Vagina (tissue), 2 donors: ENCODE measurements at regions not wholly inside any gene's neighbourhood (a gene's known extent, or its start where the extent isn't known, plus 50 kb on each side); places are given as distances from the start of the nearest gene placed in this dataset.

Source experiments
- DNase-seq, 2 donors: peaks; one replicate each; pipeline ENCODE4 v3.0.0-alpha.2; 2017; ENCODE audit errors: extremely low spot score in 2 of 2
- H3K27ac ChIP-seq: fragments of 200-600 bp; sonication (generic); one replicate; pipeline ENCODE4 v1.5.1; 2019
- H3K27me3 ChIP-seq: fragments of 200-600 bp; sonication (generic); one replicate; pipeline ENCODE4 v1.5.1; 2019
- H3K36me3 ChIP-seq, 2 donors: fragments of 200-600 bp; sonication (generic); one replicate each; pipeline ENCODE4 v1.5.1; 2017 to 2019
- H3K4me1 ChIP-seq: fragments of 200-600 bp; sonication (generic); one replicate; pipeline ENCODE4 v1.5.1; 2019
- H3K4me3 ChIP-seq, 2 donors: fragments of 200-600 bp; sonication (generic); 1 replicate in 1 of 2; 2 replicates in 1 of 2; pipeline ENCODE4 v1.5.1; 2016 to 2019
- H3K9me3 ChIP-seq: fragments of 200-600 bp; sonication (generic); one replicate; pipeline ENCODE4 v1.5.1; 2019
- POLR2A ChIP-seq, 2 donors: fragments of 450-650 bp; IDR thresholded peaks; one replicate each; pipeline ENCODE4 v1.6.1; 2017; ENCODE audit warnings: antibody characterized with exemption in 2 of 2, mild to moderate bottlenecking in 2 of 2, moderate library complexity in 2 of 2
- POLR2AphosphoS5 ChIP-seq, 2 donors: sonication (generic); formaldehyde crosslinking; IDR thresholded peaks; one replicate each; pipeline ENCODE4 v1.9.0; 2017; ENCODE audit warnings: antibody characterized with exemption in 2 of 2, mild to moderate bottlenecking in 2 of 2, low read depth in 1 of 2; ENCODE audit not compliant: insufficient read depth in 1 of 2
- intact Hi-C: fragments of 100-400 bp; cut with DNase I; formaldehyde crosslinking; loops from one replicate; pipeline ENCODE4 v1.15.1; 2023
- TF ChIP-seq, protein P1 (sequence below), 3 experiments: fragments of 450-650 bp in 2 of 3; fragments of 200-600 bp in 1 of 3; sonication (generic) in 1 of 3; IDR thresholded peaks; one replicate each; pipeline ENCODE4 v1.5.1; 2017 to 2019; ENCODE audit warnings: antibody characterized with exemption in 3 of 3, mild to moderate bottlenecking in 2 of 3, moderate library complexity in 2 of 3

DNA sequence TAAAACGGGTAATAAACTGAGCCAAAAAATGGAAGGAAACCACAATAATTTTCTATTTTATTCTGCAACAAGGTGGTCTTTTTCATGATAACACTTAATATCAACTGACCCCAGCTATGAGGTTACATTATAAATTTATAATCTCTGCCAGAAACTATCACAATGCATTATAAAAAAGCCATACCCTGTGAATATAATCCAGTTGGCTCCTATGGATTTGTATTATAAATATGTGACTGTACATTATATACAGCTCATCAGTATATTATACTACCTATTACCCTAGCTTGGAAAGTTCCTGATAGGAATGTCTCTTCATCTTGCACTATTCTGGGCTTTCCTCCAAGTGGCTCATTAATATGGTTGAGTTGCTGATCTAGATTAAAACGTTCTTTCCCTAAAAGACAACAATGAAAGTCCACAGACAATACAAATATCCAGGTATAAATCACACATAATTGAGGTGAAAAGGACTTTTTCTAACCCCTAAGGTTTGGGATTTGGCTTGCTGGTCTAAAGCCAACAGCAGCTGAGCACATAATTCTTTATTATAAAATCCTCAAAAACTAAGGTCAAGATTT, 487.7 kb downstream of the TTLL7 start:
- DNase-seq = no peak
- H3K4me3 ChIP-seq = no peak overlapping the region
- H3K9me3 ChIP-seq = no peaks in the 10 kb centered on the region
- H3K36me3 ChIP-seq = no peaks in the 10 kb centered on the region
- TF ChIP-seq POLR2AphosphoS5 (IDR thresholded peaks at IDR 0.05; ENCODE audit: insufficient read depth in 1 of 2, low read depth in 1 of 2) = no peak
- TF ChIP-seq POLR2A (IDR thresholded peaks at IDR 0.05) = no peak
- TF ChIP-seq, protein P1, sequence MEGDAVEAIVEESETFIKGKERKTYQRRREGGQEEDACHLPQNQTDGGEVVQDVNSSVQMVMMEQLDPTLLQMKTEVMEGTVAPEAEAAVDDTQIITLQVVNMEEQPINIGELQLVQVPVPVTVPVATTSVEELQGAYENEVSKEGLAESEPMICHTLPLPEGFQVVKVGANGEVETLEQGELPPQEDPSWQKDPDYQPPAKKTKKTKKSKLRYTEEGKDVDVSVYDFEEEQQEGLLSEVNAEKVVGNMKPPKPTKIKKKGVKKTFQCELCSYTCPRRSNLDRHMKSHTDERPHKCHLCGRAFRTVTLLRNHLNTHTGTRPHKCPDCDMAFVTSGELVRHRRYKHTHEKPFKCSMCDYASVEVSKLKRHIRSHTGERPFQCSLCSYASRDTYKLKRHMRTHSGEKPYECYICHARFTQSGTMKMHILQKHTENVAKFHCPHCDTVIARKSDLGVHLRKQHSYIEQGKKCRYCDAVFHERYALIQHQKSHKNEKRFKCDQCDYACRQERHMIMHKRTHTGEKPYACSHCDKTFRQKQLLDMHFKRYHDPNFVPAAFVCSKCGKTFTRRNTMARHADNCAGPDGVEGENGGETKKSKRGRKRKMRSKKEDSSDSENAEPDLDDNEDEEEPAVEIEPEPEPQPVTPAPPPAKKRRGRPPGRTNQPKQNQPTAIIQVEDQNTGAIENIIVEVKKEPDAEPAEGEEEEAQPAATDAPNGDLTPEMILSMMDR (IDR thresholded peaks at IDR 0.05) = no peak
- intact Hi-C loops = no loop called here
- peaks cover 12% of the 10 kb centered on the region for H3K4me1 ChIP-seq
- no peaks in the 10 kb centered on the region for H3K27me3 ChIP-seq
- no peak overlapping the region for H3K27ac ChIP-seq

DNA sequence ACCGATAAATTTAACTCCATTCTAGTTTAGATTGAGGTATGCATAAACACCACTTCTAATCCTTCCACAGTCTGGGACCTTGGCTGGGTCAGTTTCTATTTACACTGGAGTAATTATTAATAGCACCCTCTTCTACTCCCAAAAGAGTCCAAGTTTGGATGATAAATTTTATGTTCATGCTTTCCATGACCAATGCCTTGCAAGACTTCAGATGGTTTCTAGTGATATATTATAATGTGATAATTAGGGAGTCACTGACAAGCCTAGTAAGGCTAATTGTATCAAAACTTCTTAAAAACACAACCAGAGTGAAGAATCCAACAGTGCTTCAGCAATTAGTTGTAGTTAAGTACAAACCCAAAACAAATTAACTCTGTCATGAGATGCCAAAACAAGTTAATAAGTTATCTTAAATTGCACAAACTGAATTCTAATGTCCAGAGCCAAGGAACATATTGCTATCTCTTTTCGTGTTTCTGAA, 489.6 kb downstream of the TTLL7 start:
- no peaks in the 10 kb centered on the region for H3K27me3 ChIP-seq
- no peaks in the 10 kb centered on the region for H3K9me3 ChIP-seq
- peaks cover 12% of the 10 kb centered on the region for H3K4me1 ChIP-seq
- H3K27ac ChIP-seq = no peak overlapping the region
- DNase-seq = no peak
- TF ChIP-seq, protein P1 (IDR thresholded peaks at IDR 0.05) = no peak
- TF ChIP-seq POLR2AphosphoS5 (IDR thresholded peaks at IDR 0.05; ENCODE audit: insufficient read depth in 1 of 2, low read depth in 1 of 2) (no peak), POLR2A (IDR thresholded peaks at IDR 0.05) (no peak)
- H3K36me3 ChIP-seq = no peaks in the 10 kb centered on the region
- H3K4me3 ChIP-seq = no peak overlapping the region
- intact Hi-C loops = no loop called here

DNA sequence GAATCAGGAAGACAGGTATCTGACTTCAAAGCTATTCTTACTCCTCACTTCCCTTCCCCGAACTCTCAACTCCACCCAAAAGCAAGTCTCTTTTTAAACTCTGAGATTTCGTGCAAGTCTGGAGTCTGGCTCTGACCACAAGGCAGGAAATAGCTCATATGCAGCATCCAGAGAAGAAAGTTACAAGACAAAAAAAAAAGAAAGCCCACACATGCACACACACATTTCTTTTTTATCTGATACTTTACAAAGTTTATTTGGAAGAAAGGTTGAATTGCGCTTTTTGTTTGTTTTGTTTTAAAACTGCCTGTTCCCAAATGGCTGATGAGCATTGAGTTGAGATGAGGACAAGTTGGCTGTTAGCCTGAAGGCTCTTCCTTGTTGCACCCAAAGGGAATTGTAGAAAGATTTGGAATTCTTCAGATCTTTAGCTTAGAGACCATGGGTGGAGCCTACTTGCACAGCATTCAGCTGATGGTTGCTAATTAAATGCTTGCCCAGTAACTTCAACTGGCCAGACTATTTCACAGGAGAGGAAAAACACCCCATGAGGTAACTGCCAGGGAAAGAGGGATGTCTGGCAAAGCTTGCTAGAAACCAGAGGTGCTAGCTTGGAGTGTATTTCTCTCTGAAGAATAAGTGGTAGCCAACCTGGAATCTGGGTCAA, 490.3 kb downstream of the TTLL7 start:
- Histone ChIP-seq H3K9me3 (no peaks in the 10 kb centered on the region), H3K4me3 (no peak overlapping the region), H3K27me3 (no peaks in the 10 kb centered on the region), H3K36me3 (no peaks in the 10 kb centered on the region), H3K27ac (peak overlapping the region; percentile 31), H3K4me1 (peaks cover 12% of the 10 kb centered on the region)
- DNase-seq = no peak
- intact Hi-C loops = no loop called here
- no peak for TF ChIP-seq POLR2A (IDR thresholded peaks at IDR 0.05)

DNA sequence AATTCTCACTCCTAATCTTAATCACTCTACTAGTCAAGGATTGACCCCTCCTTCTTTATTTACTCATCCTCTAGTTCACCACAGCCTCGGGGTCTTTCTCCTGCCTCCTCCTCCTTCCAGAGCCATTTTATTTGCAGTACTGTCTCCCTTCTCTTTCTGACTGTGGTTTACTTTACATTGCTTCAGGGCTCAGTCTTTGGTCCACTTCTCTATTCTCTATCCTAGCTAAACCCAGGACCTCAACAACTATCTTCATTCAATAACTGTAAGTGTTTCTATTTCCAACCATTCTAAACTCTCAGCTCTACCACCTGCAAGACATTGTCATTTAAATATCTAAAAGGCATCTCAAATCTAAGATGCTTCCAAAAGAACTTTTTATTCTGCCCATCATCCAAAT, 493.8 kb downstream of the TTLL7 start:
- intact Hi-C loops = no loop called here
- no peak overlapping the region for H3K27ac ChIP-seq
- TF ChIP-seq POLR2A (IDR thresholded peaks at IDR 0.05) = no peak
- TF ChIP-seq, protein P1 (IDR thresholded peaks at IDR 0.05) = no peak

DNA sequence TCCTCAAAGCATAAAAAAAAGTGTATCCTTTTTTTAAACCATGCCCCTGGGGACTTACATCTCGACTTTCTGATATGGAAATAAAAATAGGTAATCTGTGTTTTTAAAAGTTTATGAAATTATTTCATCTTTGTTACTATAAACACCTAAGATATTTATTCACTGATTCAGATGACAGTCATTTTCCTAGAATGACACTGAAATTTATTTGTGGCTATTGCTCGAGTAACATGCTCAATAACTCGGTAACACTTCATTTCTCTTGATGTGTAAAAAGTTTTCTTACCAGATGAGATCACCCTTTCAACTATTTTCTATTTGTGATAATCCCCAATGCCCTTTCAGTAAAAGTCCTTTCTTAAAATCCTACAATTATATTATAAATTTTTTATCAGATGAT, 495.8 kb downstream of the TTLL7 start:
- no peaks in the 10 kb centered on the region for H3K27me3 ChIP-seq
- H3K4me3 ChIP-seq = no peak overlapping the region
- TF ChIP-seq POLR2AphosphoS5 (IDR thresholded peaks at IDR 0.05; ENCODE audit: insufficient read depth in 1 of 2, low read depth in 1 of 2) = no peak
- TF ChIP-seq, protein P1 (IDR thresholded peaks at IDR 0.05) = no peak
- TF ChIP-seq POLR2A (IDR thresholded peaks at IDR 0.05) = no peak
- H3K9me3 ChIP-seq = no peaks in the 10 kb centered on the region
- DNase-seq = no peak
- intact Hi-C loops = no loop called here
- peaks cover 17% of the 10 kb centered on the region for H3K4me1 ChIP-seq
- no peaks in the 10 kb centered on the region for H3K36me3 ChIP-seq
- no peak overlapping the region for H3K27ac ChIP-seq

More for the DNA sequence above, 493.8 kb downstream of the TTLL7 start:
- H3K4me3 ChIP-seq = no peak overlapping the region
- DNase-seq = no peak
- no peaks in the 10 kb centered on the region for H3K27me3 ChIP-seq
- no peaks in the 10 kb centered on the region for H3K36me3 ChIP-seq
- H3K4me1 ChIP-seq = peaks cover 19% of the 10 kb centered on the region
- no peaks in the 10 kb centered on the region for H3K9me3 ChIP-seq
